SHP77 (cell line): ENCODE measurements at regions not wholly inside any gene's neighbourhood (a gene's known extent, or its start where the extent isn't known, plus 50 kb on each side); places are given as distances from the start of the nearest gene placed in this dataset.

Experiments
- DNase-seq, 2 experiments: peaks; one replicate each; lab custom pipeline; 2025; lab: John Stamatoyannopoulos, UW

GRCh38 chr9:13396418-13396817 is 116.9 kb upstream of the MPDZ start:
- DNase-seq, result no peak

- DNase-seq, result no peak
These were observed 115.7 kb upstream of the MPDZ start for GRCh38 chr9:13395156-13395555.

- DNase-seq, result no peak
These were observed 108.7 kb upstream of the MPDZ start for GRCh38 chr9:13388157-13388556.

- no peak for DNase-seq
These were observed 108.2 kb upstream of the MPDZ start for GRCh38 chr9:13387734-13388067.

- no peak for DNase-seq
These were observed 107.6 kb upstream of the MPDZ start for GRCh38 chr9:13386935-13387733.

- DNase-seq, result no peak
These were observed 106.8 kb upstream of the MPDZ start for GRCh38 chr9:13386316-13386715.

- DNase-seq, result no peak
These were observed 104.4 kb upstream of the MPDZ start for GRCh38 chr9:13383855-13384254.

- no peak for DNase-seq
These were observed 103.7 kb upstream of the MPDZ start for GRCh38 chr9:13383216-13383615.

- no peak for DNase-seq
These were observed 103.1 kb upstream of the MPDZ start for GRCh38 chr9:13382595-13382994.

GRCh38 chr9:13380903-13381302 is 101.4 kb upstream of the MPDZ start:
- no peak for DNase-seq

GRCh38 chr9:13378154-13378553 is 98.7 kb upstream of the MPDZ start:
- no peak for DNase-seq

GRCh38 chr9:13377171-13377925 is 97.9 kb upstream of the MPDZ start:
- DNase-seq, result no peak

GRCh38 chr9:13372510-13372909 is 93.0 kb upstream of the MPDZ start:
- no peak for DNase-seq

- peak in 1 of 2 experiments; percentile 3 for DNase-seq
These were observed 89.9 kb upstream of the MPDZ start for GRCh38 chr9:13369431-13369830.

- DNase-seq, result no peak
These were observed 88.3 kb upstream of the MPDZ start for GRCh38 chr9:13367784-13368183.

GRCh38 chr9:13364271-13365000 is 84.9 kb upstream of the MPDZ start:
- no peak for DNase-seq

GRCh38 chr9:13361076-13361475 is 81.6 kb upstream of the MPDZ start:
- no peak for DNase-seq

GRCh38 chr9:13360188-13360587 is 80.7 kb upstream of the MPDZ start:
- DNase-seq, result no peak

- DNase-seq, result no peak
These were observed 78.6 kb upstream of the MPDZ start for GRCh38 chr9:13358128-13358527.

GRCh38 chr9:13354733-13355132 is 75.2 kb upstream of the MPDZ start:
- DNase-seq, result peak in 1 of 2 experiments; percentile 0

- no peak for DNase-seq
These were observed 73.0 kb upstream of the MPDZ start for GRCh38 chr9:13352451-13352979.

GRCh38 chr9:13351778-13352386 is 72.4 kb upstream of the MPDZ start:
- peak in 1 of 2 experiments; percentile 19 for DNase-seq
